CD14-positive monocyte (primary cell): ENCODE measurements at regions not wholly inside any gene's neighbourhood (a gene's known extent, or its start where the extent isn't known, plus 50 kb on each side); places are given as distances from the start of the nearest gene placed in this dataset.

Experiments
- DNase-seq, 3 donors: peaks; one replicate each; pipeline ENCODE4 v3.0.0-alpha.2; 2011 to 2022
- H2AFZ ChIP-seq: 2 replicates; pipeline ENCODE4 v1.6.0; 2012; ENCODE audit warnings: mild to moderate bottlenecking, low read depth, low read length, inconsistent platforms; ENCODE audit not compliant: insufficient read depth, poor library complexity, severe bottlenecking
- H3K27ac ChIP-seq, 2 donors: 1 replicate in 1 of 2; 2 replicates in 1 of 2; pipeline ENCODE4 v1.5.1; 2012 to 2013; ENCODE audit warnings: low read length in 2 of 2, control low read depth in 1 of 2, inconsistent platforms in 1 of 2, low read depth in 1 of 2, mild to moderate bottlenecking in 1 of 2
- H3K27me3 ChIP-seq, 2 donors: one replicate each; pipeline versions ENCODE4 v1.6.0 to v1.6.1; 2011 to 2013; ENCODE audit warnings: low read length in 2 of 2; ENCODE audit not compliant: control insufficient read depth in 2 of 2, insufficient read depth in 2 of 2
- H3K36me3 ChIP-seq, 2 donors: replicated peaks in 1 of 2; 1 replicate in 1 of 2; 2 replicates in 1 of 2; pipeline versions ENCODE4 v1.5.1 to v1.6.1; 2012 to 2013; ENCODE audit warnings: low read length in 2 of 2, control low read depth in 1 of 2, inconsistent platforms in 1 of 2, mild to moderate bottlenecking in 1 of 2; ENCODE audit not compliant: insufficient read depth in 2 of 2, control insufficient read depth in 1 of 2
- H3K4me1 ChIP-seq, 2 donors: 1 replicate in 1 of 2; 2 replicates in 1 of 2; pipeline versions ENCODE4 v1.5.1 to v1.6.1; 2012 to 2013; ENCODE audit warnings: low read length in 2 of 2, control low read depth in 1 of 2, inconsistent platforms in 1 of 2, mild to moderate bottlenecking in 1 of 2, moderate library complexity in 1 of 2; ENCODE audit not compliant: insufficient read depth in 2 of 2, control insufficient read depth in 1 of 2
- H3K4me2 ChIP-seq: replicated peaks from 2 replicates; pipeline ENCODE3; 2012; ENCODE audit warnings: low read length, moderate library complexity, mild to moderate bottlenecking; ENCODE audit not compliant: poor library complexity, severe bottlenecking; ENCODE audit errors: extremely low read depth
- H3K4me3 ChIP-seq, 3 experiments: fragments of 200-600 bp in 1 of 3; sonication (generic) in 1 of 3; replicated peaks in 1 of 3; 1 replicate in 2 of 3; 2 replicates in 1 of 3; pipeline ENCODE4 v1.5.1; 2011 to 2013; ENCODE audit warnings: low read length in 3 of 3, mild to moderate bottlenecking in 3 of 3, control low read depth in 2 of 3, low read depth in 2 of 3, inconsistent platforms in 1 of 3, moderate library complexity in 1 of 3
- H3K79me2 ChIP-seq: 2 replicates; pipeline ENCODE4 v1.6.0; 2012; ENCODE audit warnings: mild to moderate bottlenecking, control low read depth, inconsistent platforms, low read length, moderate library complexity; ENCODE audit not compliant: insufficient read depth
- H3K9ac ChIP-seq: 2 replicates; pipeline ENCODE4 v1.6.0; 2017; ENCODE audit warnings: low read length, mild to moderate bottlenecking; ENCODE audit not compliant: insufficient read depth, poor library complexity, severe bottlenecking
- H3K9me3 ChIP-seq, 2 donors: replicated peaks in 1 of 2; 1 replicate in 1 of 2; 2 replicates in 1 of 2; pipeline versions ENCODE4 v1.5.1 to v1.6.1; 2012 to 2013; ENCODE audit warnings: low read length in 2 of 2, control low read depth in 1 of 2; ENCODE audit not compliant: control insufficient read depth in 1 of 2, insufficient read depth in 1 of 2
- H4K20me1 ChIP-seq: 2 replicates; pipeline ENCODE4 v1.6.0; 2012; ENCODE audit warnings: mild to moderate bottlenecking, low read length, control low read depth, moderate library complexity; ENCODE audit not compliant: insufficient read depth
- H3K27ac Mint-ChIP-seq, 7 donors: one replicate each; pipeline ENCODE4 v1.8.0; 2020; ENCODE audit warnings: mild to moderate bottlenecking in 7 of 7, mixed read lengths in 7 of 7, moderate library complexity in 6 of 7, inconsistent platforms in 2 of 7
- H3K27me3 Mint-ChIP-seq, 3 donors: one replicate each; pipeline ENCODE4 v1.8.0; 2021 to 2022; ENCODE audit warnings: low read depth in 3 of 3, mild to moderate bottlenecking in 3 of 3, mixed read lengths in 3 of 3, moderate library complexity in 3 of 3, inconsistent platforms in 1 of 3
- H3K36me3 Mint-ChIP-seq, 2 donors: one replicate each; pipeline ENCODE4 v1.8.0; 2020; ENCODE audit warnings: mixed read lengths in 2 of 2, inconsistent platforms in 1 of 2, mild to moderate bottlenecking in 1 of 2
- H3K4me1 Mint-ChIP-seq: one replicate; pipeline ENCODE4 v1.8.0; 2020; ENCODE audit warnings: mild to moderate bottlenecking, mixed read lengths
- H3K4me3 Mint-ChIP-seq, 2 donors: one replicate each; pipeline ENCODE4 v1.8.0; 2020; ENCODE audit warnings: mild to moderate bottlenecking in 2 of 2, mixed read lengths in 2 of 2, moderate library complexity in 1 of 2
- H3K9me3 Mint-ChIP-seq, 7 donors: one replicate each; pipeline ENCODE4 v1.8.0; 2020 to 2022; ENCODE audit warnings: mixed read lengths in 7 of 7, mild to moderate bottlenecking in 6 of 7, moderate library complexity in 6 of 7, inconsistent platforms in 2 of 7
- CTCF ChIP-seq: fragments of 200-600 bp; IDR thresholded peaks from one replicate; pipeline ENCODE4 v1.8.0; 2022; ENCODE audit warnings: antibody characterized with exemption, mild to moderate bottlenecking
- WGBS: methylation state at CpG from one replicate; pipeline ENCODE4 v1.1.5; 2013; ENCODE audit warnings: missing lambda C conversion rate; ENCODE audit not compliant: insufficient coverage; 5-methylcytosine and 5-hydroxymethylcytosine counted together
- intact Hi-C, 2 donors: fragments of 100-400 bp; cut with micrococcal nuclease; formaldehyde crosslinking; loops; one replicate each; pipeline versions ENCODE4 v1.15.0 to v1.15.1; 2023

- no peak for TF ChIP-seq CTCF
- H3K9me3 Mint-ChIP-seq: peaks cover 3 to 6% (median 5%) of the 10 kb centered on the region in 7 donors
- H3K4me3 Mint-ChIP-seq: peak overlapping the region; percentile 40 to 45
- Histone ChIP-seq H3K4me2 (peak overlapping the region; percentile 56), H3K79me2 (peaks cover 3% of the 10 kb centered on the region), H3K4me3 (peak overlapping the region in 2 of 3 experiments; percentile 28 to 63), H3K27ac (peak overlapping the region; percentile 31 to 79), H3K4me1 (peaks cover 42 to 62% of the 10 kb centered on the region in 2 donors), H3K9ac (no peak overlapping the region), H3K27me3 (no peaks in the 10 kb centered on the region), H3K36me3 (no peaks in the 10 kb centered on the region), H3K9me3 (no peaks in the 10 kb centered on the region), H2AFZ (peak overlapping the region; percentile 9), H4K20me1 (no peaks in the 10 kb centered on the region)
- peak overlapping the region; percentile 60 to 97 (median 96) for H3K27ac Mint-ChIP-seq
- intact Hi-C loops: no loop called here
- peak in 2 of 3 donors; percentile 16 to 17 for DNase-seq
- peaks cover 68% of the 10 kb centered on the region for H3K4me1 Mint-ChIP-seq
- peaks cover 1 to 3% (median 1%) of the 10 kb centered on the region in 3 donors for H3K27me3 Mint-ChIP-seq
- WGBS: 97% methylated on average over 4 of the region's 8 CpGs
- peaks cover 18 to 32% of the 10 kb centered on the region in 2 donors for H3K36me3 Mint-ChIP-seq
These were observed 100.8 kb upstream of the TBCA start for GRCh38 chr5:77876862-77877502.

GRCh38 chr5:77876316-77876715 lies 100.2 kb upstream of the TBCA start:
- Histone ChIP-seq H3K27me3 (no peaks in the 10 kb centered on the region), H3K9me3 (no peaks in the 10 kb centered on the region), H3K27ac (peak overlapping the region; percentile 31 to 79), H3K9ac (no peak overlapping the region), H3K36me3 (peaks cover 0 to 6% of the 10 kb centered on the region in 2 donors), H3K79me2 (peaks cover 3% of the 10 kb centered on the region), H4K20me1 (no peaks in the 10 kb centered on the region), H2AFZ (peak overlapping the region; percentile 9), H3K4me1 (peaks cover 37 to 55% of the 10 kb centered on the region in 2 donors), H3K4me2 (peak overlapping the region; percentile 56), H3K4me3 (peak overlapping the region in 1 of 3 experiments; percentile 63)
- peak overlapping the region; percentile 60 to 97 (median 96) for H3K27ac Mint-ChIP-seq
- intact Hi-C loops: no loop called here
- TF ChIP-seq CTCF: no peak
- H3K9me3 Mint-ChIP-seq: peaks cover 3 to 6% (median 5%) of the 10 kb centered on the region in 7 donors
- H3K4me1 Mint-ChIP-seq: peaks cover 61% of the 10 kb centered on the region
- 100% methylated on average over 1 of the region's 1 CpG for WGBS
- H3K4me3 Mint-ChIP-seq: peak overlapping the region; percentile 40 to 45
- peak; percentile 28 to 64 (median 61) for DNase-seq
- peaks cover 18 to 33% of the 10 kb centered on the region in 2 donors for H3K36me3 Mint-ChIP-seq
- H3K27me3 Mint-ChIP-seq: peaks cover 1 to 3% (median 1%) of the 10 kb centered on the region in 3 donors
